ENCODE measurements at regions not wholly inside any gene's neighbourhood (a gene's known extent, or its start where the extent isn't known, plus 50 kb on each side); places are given as distances from the start of the nearest gene placed in this dataset.

DNA sequence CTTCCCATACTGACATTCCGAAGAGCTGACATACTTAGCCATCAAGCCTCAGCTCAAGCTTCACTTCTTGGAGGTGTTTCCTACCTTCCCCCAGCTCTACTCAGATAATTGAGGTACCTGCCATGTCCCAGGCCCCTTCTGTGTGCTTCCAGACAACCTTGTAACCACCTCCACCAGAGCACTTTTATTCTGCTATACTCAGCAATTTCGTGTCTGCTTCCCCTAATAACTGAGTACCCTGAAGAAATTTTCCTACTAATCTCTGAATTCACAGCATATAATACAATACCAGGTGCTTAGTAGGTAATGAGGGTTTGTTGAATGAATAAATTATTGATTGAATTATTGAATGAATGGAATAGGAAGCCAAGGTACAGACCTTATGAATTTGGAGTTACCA is 605.5 kb downstream of the MID1IP1 start:
- DNase-seq (ENCODE audit: low spot score in 2 of 2), result no peak
- no peak overlapping the region for H3K4me3 ChIP-seq
- no peak for TF ChIP-seq CTCF (IDR thresholded peaks at IDR 0.05)
- TF ChIP-seq POLR2A (IDR thresholded peaks at IDR 0.05), result no peak
- TF ChIP-seq POLR2AphosphoS5 (IDR thresholded peaks at IDR 0.05), result no peak
- H3K27ac ChIP-seq, result no peak overlapping the region
- no peaks in the 10 kb centered on the region for H3K9me3 ChIP-seq
- H3K4me1 ChIP-seq, result no peaks in the 10 kb centered on the region
- peaks cover 0 to 69% of the 10 kb centered on the region in 2 donors for H3K27me3 ChIP-seq
- intact Hi-C loops (cut with DNase I; ENCODE audit: low total_unique reads), result no loop called here
- H3K36me3 ChIP-seq, result no peaks in the 10 kb centered on the region

DNA sequence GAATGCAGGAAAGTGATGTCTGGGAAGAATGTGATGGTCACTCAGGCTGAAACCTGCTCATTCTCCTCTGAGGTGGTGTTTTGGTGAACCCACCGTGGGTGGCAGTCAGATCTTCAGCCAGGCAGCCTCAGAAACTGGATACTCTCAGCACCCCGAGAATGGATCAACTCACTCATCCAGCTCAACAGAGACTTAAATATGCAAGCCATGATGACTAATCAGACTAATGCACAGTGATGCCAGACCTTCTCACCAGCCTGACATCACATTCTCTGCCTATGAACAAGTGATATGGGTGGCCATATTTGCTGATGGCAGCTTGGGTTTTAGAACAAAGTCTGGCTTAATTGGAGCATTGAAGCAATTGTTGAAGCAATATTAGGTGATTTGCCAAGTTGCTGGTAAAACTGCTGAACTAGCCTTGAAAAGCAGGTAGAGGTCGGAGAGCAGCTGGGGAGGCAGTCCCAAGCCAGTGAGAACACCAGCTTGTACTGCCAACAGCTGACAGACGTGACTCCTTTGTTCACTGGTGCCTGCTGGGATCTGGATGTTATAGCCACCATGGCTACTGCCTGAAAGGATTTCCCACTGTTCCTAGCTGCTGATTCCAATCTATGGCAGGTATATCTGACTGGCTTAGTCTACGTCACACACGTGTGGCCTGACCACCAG is 608.1 kb downstream of the MID1IP1 start:
- no peak for DNase-seq (ENCODE audit: low spot score in 2 of 2)
- Histone ChIP-seq H3K9me3 (peaks cover 0 to 2% of the 10 kb centered on the region in 2 donors), H3K27me3 (peaks cover 0 to 57% of the 10 kb centered on the region in 2 donors), H3K4me1 (no peaks in the 10 kb centered on the region), H3K4me3 (no peak overlapping the region), H3K27ac (no peak overlapping the region), H3K36me3 (no peaks in the 10 kb centered on the region)
- intact Hi-C loops (cut with DNase I; ENCODE audit: low total_unique reads), result no loop called here
- TF ChIP-seq POLR2A (IDR thresholded peaks at IDR 0.05), result no peak
- TF ChIP-seq CTCF (IDR thresholded peaks at IDR 0.05), result no peak
- no peak for TF ChIP-seq POLR2AphosphoS5 (IDR thresholded peaks at IDR 0.05)

GRCh38 chrX:39414290-39414854 is 613.1 kb downstream of the MID1IP1 start:
- Histone ChIP-seq H3K4me3 (no peak overlapping the region), H3K27me3 (peaks cover 0 to 63% of the 10 kb centered on the region in 2 donors), H3K27ac (no peak overlapping the region), H3K4me1 (no peaks in the 10 kb centered on the region), H3K36me3 (no peaks in the 10 kb centered on the region), H3K9me3 (peaks cover 2 to 5% of the 10 kb centered on the region in 2 donors)
- DNase-seq (ENCODE audit: low spot score in 2 of 2), result no peak
- intact Hi-C loops (cut with DNase I; ENCODE audit: low total_unique reads), result no loop called here
- no peak for TF ChIP-seq POLR2AphosphoS5 (IDR thresholded peaks at IDR 0.05)
- TF ChIP-seq CTCF (IDR thresholded peaks at IDR 0.05), result no peak
- no peak for TF ChIP-seq POLR2A (IDR thresholded peaks at IDR 0.05)

DNA sequence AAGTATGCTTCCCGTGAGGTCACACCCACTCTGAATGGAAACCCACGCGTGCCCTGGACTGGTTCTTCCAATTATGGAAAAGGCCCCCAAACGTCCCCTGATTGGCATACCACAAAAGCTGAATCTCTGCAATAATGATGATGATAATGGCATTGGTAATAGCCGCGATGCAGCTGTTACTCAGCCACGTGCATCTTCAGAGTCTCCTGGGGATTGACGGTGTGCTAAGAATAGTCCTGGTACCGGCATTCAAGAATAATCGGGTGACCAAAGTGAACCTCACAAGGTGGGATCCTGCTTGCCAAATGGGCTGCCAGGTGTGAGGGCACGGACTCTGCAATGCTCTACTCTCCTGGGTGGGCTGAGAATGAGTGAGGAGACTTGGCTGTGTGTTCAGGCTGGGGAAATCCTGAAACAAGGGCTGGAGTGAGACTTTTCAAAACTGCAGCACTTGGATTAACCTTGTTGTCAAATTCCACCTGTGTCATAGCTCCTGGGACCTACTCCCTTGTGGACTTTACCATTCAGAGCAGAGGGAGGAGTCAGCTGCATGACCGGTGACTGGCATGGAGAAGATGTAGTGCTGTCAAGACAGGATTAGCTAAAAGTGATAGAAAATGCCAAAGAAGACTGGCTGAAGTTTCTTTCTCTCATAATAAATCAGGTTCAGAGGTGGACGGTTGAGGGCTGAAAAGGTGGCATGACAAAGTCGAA is 615.4 kb downstream of the MID1IP1 start:
- H3K27me3 ChIP-seq, result peaks cover 0 to 60% of the 10 kb centered on the region in 2 donors
- H3K4me1 ChIP-seq, result no peaks in the 10 kb centered on the region
- no peaks in the 10 kb centered on the region for H3K36me3 ChIP-seq
- no peak for DNase-seq (ENCODE audit: low spot score in 2 of 2)
- no peak for TF ChIP-seq CTCF (IDR thresholded peaks at IDR 0.05)
- TF ChIP-seq POLR2A (IDR thresholded peaks at IDR 0.05), result no peak
- no peak for TF ChIP-seq POLR2AphosphoS5 (IDR thresholded peaks at IDR 0.05)
- H3K27ac ChIP-seq, result no peak overlapping the region
- intact Hi-C loops (cut with DNase I; ENCODE audit: low total_unique reads), result no loop called here
- peaks cover 2 to 5% of the 10 kb centered on the region in 2 donors for H3K9me3 ChIP-seq
- H3K4me3 ChIP-seq, result no peak overlapping the region

GRCh38 chrX:39418254-39418704 is 617.0 kb downstream of the MID1IP1 start:
- TF ChIP-seq POLR2AphosphoS5 (IDR thresholded peaks at IDR 0.05) (no peak), POLR2A (IDR thresholded peaks at IDR 0.05) (no peak), CTCF (IDR thresholded peaks at IDR 0.05) (no peak)
- DNase-seq (ENCODE audit: low spot score in 2 of 2), result no peak
- Histone ChIP-seq H3K27me3 (peaks cover 0 to 55% of the 10 kb centered on the region in 2 donors), H3K4me1 (no peaks in the 10 kb centered on the region), H3K4me3 (no peak overlapping the region), H3K27ac (no peak overlapping the region), H3K9me3 (peaks cover 1 to 5% of the 10 kb centered on the region in 2 donors), H3K36me3 (no peaks in the 10 kb centered on the region)
- intact Hi-C loops (cut with DNase I; ENCODE audit: low total_unique reads), result no loop called here
